ENCODE measurements at regions not wholly inside any gene's neighbourhood (a gene's known extent, or its start where the extent isn't known, plus 50 kb on each side); places are given as distances from the start of the nearest gene placed in this dataset.

GRCh38 chr16:54466233-54466632 lies 179.6 kb upstream of the IRX3 start:
- no peak for TF ChIP-seq USF2 (IDR thresholded peaks at IDR 0.05)
- TF ChIP-seq, protein P1, sequence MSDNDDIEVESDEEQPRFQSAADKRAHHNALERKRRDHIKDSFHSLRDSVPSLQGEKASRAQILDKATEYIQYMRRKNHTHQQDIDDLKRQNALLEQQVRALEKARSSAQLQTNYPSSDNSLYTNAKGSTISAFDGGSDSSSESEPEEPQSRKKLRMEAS (IDR thresholded peaks at IDR 0.05): no peak
- TF ChIP-seq, protein P2, sequence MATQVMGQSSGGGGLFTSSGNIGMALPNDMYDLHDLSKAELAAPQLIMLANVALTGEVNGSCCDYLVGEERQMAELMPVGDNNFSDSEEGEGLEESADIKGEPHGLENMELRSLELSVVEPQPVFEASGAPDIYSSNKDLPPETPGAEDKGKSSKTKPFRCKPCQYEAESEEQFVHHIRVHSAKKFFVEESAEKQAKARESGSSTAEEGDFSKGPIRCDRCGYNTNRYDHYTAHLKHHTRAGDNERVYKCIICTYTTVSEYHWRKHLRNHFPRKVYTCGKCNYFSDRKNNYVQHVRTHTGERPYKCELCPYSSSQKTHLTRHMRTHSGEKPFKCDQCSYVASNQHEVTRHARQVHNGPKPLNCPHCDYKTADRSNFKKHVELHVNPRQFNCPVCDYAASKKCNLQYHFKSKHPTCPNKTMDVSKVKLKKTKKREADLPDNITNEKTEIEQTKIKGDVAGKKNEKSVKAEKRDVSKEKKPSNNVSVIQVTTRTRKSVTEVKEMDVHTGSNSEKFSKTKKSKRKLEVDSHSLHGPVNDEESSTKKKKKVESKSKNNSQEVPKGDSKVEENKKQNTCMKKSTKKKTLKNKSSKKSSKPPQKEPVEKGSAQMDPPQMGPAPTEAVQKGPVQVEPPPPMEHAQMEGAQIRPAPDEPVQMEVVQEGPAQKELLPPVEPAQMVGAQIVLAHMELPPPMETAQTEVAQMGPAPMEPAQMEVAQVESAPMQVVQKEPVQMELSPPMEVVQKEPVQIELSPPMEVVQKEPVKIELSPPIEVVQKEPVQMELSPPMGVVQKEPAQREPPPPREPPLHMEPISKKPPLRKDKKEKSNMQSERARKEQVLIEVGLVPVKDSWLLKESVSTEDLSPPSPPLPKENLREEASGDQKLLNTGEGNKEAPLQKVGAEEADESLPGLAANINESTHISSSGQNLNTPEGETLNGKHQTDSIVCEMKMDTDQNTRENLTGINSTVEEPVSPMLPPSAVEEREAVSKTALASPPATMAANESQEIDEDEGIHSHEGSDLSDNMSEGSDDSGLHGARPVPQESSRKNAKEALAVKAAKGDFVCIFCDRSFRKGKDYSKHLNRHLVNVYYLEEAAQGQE (IDR thresholded peaks at IDR 0.05): no peak
- TF ChIP-seq, protein P3, sequence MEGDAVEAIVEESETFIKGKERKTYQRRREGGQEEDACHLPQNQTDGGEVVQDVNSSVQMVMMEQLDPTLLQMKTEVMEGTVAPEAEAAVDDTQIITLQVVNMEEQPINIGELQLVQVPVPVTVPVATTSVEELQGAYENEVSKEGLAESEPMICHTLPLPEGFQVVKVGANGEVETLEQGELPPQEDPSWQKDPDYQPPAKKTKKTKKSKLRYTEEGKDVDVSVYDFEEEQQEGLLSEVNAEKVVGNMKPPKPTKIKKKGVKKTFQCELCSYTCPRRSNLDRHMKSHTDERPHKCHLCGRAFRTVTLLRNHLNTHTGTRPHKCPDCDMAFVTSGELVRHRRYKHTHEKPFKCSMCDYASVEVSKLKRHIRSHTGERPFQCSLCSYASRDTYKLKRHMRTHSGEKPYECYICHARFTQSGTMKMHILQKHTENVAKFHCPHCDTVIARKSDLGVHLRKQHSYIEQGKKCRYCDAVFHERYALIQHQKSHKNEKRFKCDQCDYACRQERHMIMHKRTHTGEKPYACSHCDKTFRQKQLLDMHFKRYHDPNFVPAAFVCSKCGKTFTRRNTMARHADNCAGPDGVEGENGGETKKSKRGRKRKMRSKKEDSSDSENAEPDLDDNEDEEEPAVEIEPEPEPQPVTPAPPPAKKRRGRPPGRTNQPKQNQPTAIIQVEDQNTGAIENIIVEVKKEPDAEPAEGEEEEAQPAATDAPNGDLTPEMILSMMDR (IDR thresholded peaks at IDR 0.05): no peak
- TF ChIP-seq ZNF302 (CRISPR knock-in tag; IDR thresholded peaks at IDR 0.05): no peak
- TF ChIP-seq PHF8 (IDR thresholded peaks at IDR 0.05; ENCODE audit: borderline replicate concordance, low read depth): no peak
- no peak for TF ChIP-seq POLR2A (IDR thresholded peaks at IDR 0.05; ENCODE audit: low read length)
- no peak for TF ChIP-seq MYC (IDR thresholded peaks at IDR 0.05; ENCODE audit: borderline replicate concordance, low read length)
- no peak for TF ChIP-seq CEBPB (IDR thresholded peaks at IDR 0.05)
- no peak for TF ChIP-seq RAD21 (conservative IDR thresholded peaks at IDR 0.05 in 1 of 2, IDR thresholded peaks at IDR 0.05 in 1 of 2)
- no peak for TF ChIP-seq FOSL2 (IDR thresholded peaks at IDR 0.05)
- no peak for TF ChIP-seq FOSL2 (CRISPR knock-in tag; IDR thresholded peaks at IDR 0.05)
- no peak for TF ChIP-seq EP300 (IDR thresholded peaks at IDR 0.05)
- TF ChIP-seq POLR2AphosphoS2 (conservative IDR thresholded peaks at IDR 0.05; ENCODE audit: low read length): no peak

All from A549 (cell line).